Neural progenitor cell (in vitro differentiated cells): ENCODE measurements at regions not wholly inside any gene's neighbourhood (a gene's known extent, or its start where the extent isn't known, plus 50 kb on each side); places are given as distances from the start of the nearest gene placed in this dataset.

Source experiments
- DNase-seq: peaks from one replicate; pipeline ENCODE4 v3.0.0-alpha.2; 2016; ENCODE audit warnings: low spot score
- H2AFZ ChIP-seq: fragments of 200-600 bp; sonication (generic); replicated peaks from 2 replicates; pipeline ENCODE4 v1.6.1; 2016; ENCODE audit warnings: antibody characterized with exemption
- H3F3A ChIP-seq: fragments of 200-600 bp; sonication (generic); 2 replicates; pipeline ENCODE4 v1.6.1; 2016; ENCODE audit warnings: antibody characterized with exemption, low read depth
- H3K27ac ChIP-seq: fragments of 200-600 bp; sonication (generic); 2 replicates; pipeline ENCODE4 v1.5.1; 2016; ENCODE audit warnings: mild to moderate bottlenecking
- H3K27me3 ChIP-seq: fragments of 200-600 bp; sonication (generic); 2 replicates; pipeline ENCODE4 v1.6.1; 2016; ENCODE audit warnings: mild to moderate bottlenecking, moderate library complexity
- H3K36me3 ChIP-seq: fragments of 200-600 bp; sonication (generic); 2 replicates; pipeline ENCODE4 v1.5.1; 2016
- H3K4me1 ChIP-seq: fragments of 200-600 bp; sonication (generic); 2 replicates; pipeline ENCODE4 v1.6.1; 2016; ENCODE audit warnings: mixed run types
- H3K4me2 ChIP-seq: fragments of 200-600 bp; sonication (generic); 2 replicates; pipeline ENCODE4 v1.6.1; 2016
- H3K4me3 ChIP-seq: fragments of 200-600 bp; sonication (generic); 2 replicates; pipeline ENCODE4 v1.5.1; 2016
- H3K79me2 ChIP-seq: fragments of 200-600 bp; sonication (generic); 2 replicates; pipeline ENCODE4 v1.6.1; 2016; ENCODE audit warnings: low read depth
- H3K9ac ChIP-seq: fragments of 200-600 bp; sonication (generic); 2 replicates; pipeline ENCODE4 v1.6.1; 2016
- H3K9me3 ChIP-seq: fragments of 200-600 bp; sonication (generic); 2 replicates; pipeline ENCODE4 v1.5.1; 2016; ENCODE audit warnings: low read depth
- H4K20me1 ChIP-seq: fragments of 200-600 bp; sonication (generic); 2 replicates; pipeline ENCODE4 v1.6.1; 2016; ENCODE audit warnings: low read depth
- H3K27ac Mint-ChIP-seq: 3 replicates; pipeline ENCODE4 v1.8.0; 2021; ENCODE audit warnings: mixed read lengths
- H3K27me3 Mint-ChIP-seq: 2 replicates; pipeline ENCODE4 v1.8.0; 2022; ENCODE audit warnings: low read depth, mild to moderate bottlenecking, inconsistent platforms, moderate library complexity, mixed read lengths; ENCODE audit not compliant: insufficient read depth
- H3K36me3 Mint-ChIP-seq: 3 replicates; pipeline ENCODE4 v1.8.0; 2021; ENCODE audit warnings: mixed read lengths
- H3K4me1 Mint-ChIP-seq: 3 replicates; pipeline ENCODE4 v1.8.0; 2021; ENCODE audit warnings: mixed read lengths
- H3K4me3 Mint-ChIP-seq: 3 replicates; pipeline ENCODE4 v1.8.0; 2021; ENCODE audit warnings: mild to moderate bottlenecking, moderate library complexity, mixed read lengths
- H3K9me3 Mint-ChIP-seq: 3 replicates; pipeline ENCODE4 v1.8.0; 2020; ENCODE audit warnings: mixed read lengths
- CTCF ChIP-seq: fragments of 200-600 bp; sonication (generic); IDR thresholded peaks from 2 replicates; pipeline ENCODE4 v1.5.1; 2017; ENCODE audit warnings: antibody characterized with exemption, mild to moderate bottlenecking
- EZH2 ChIP-seq: fragments of 200-600 bp; sonication (generic); IDR thresholded peaks from 2 replicates; pipeline ENCODE4 v1.6.1; 2017; ENCODE audit warnings: antibody characterized with exemption, mild to moderate bottlenecking, moderate library complexity
- EZH2phosphoT487 ChIP-seq: fragments of 200-600 bp; sonication (generic); IDR thresholded peaks from 2 replicates; pipeline ENCODE4 v1.6.1; 2017; ENCODE audit warnings: antibody characterized with exemption

DNA sequence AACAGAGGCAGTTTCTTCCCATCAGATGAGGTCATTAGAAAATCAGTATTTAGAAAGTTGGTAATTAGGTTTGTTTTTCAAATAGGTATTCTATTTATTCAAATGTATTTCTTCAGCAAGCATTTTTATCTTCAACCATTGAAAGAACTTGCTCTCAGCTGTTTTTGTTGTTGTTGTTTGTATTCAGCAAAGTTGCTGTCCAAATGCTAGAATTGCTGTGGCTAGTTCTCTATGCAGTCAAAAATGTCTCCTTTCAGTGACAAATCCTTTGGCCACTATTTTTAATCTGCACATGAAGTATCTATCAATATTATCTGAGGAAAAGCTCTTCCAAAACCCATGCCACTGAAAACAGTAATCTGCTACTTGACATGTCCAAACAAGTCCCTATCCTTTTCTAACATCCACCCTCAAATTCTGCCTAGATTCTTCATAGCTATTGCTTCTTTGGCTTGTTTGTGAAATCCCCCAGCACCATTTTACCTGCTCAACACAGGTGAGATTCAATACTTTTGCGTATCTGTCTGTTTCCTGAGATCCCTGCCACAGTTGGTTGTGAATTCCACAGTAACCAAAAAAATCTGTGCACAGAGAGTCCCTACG lies 1005.4 kb downstream of the GRIK2 start:
- Mint-ChIP-seq H3K27ac (no peak overlapping the region), H3K4me3 (no peak overlapping the region), H3K9me3 (peaks cover 4% of the 10 kb centered on the region), H3K27me3 (no peaks in the 10 kb centered on the region), H3K4me1 (no peaks in the 10 kb centered on the region), H3K36me3 (no peaks in the 10 kb centered on the region)
- H3K27me3 ChIP-seq: no peaks in the 10 kb centered on the region
- no peak overlapping the region for H3K27ac ChIP-seq
- TF ChIP-seq CTCF (no peak), EZH2phosphoT487 (no peak), EZH2 (no peak)
- H3K9me3 ChIP-seq: peaks cover 5% of the 10 kb centered on the region
- H3F3A ChIP-seq: no peaks in the 10 kb centered on the region
- DNase-seq: no peak
- no peak overlapping the region for H3K4me2 ChIP-seq
- H3K4me3 ChIP-seq: no peak overlapping the region
- H2AFZ ChIP-seq: peak overlapping the region; percentile 85
- H3K4me1 ChIP-seq: no peaks in the 10 kb centered on the region
- no peak overlapping the region for H3K9ac ChIP-seq
- H4K20me1 ChIP-seq: no peaks in the 10 kb centered on the region
- H3K36me3 ChIP-seq: no peaks in the 10 kb centered on the region
- H3K79me2 ChIP-seq: no peaks in the 10 kb centered on the region

DNA sequence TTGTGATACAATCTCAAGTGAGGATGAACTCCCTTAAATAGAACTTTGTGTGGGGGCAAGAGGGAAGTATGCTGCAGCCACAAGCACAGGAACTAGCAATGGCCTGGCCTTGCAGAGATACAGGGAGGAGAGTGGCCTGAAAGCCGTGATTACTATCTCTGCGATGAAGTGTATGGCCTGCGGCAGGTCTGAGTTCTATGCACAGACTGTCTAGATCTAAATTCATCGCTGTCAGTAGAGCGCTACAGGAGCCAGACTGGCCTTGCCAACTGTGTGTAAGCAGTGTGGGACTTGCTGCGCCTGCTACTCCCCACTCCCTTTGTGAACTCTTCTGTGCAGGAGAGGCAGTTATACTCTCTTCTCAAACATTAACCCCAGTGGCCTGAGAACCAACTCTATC lies 997.0 kb downstream of the GRIK2 start:
- H3K27me3 ChIP-seq: no peaks in the 10 kb centered on the region
- no peak overlapping the region for H3K27ac ChIP-seq
- no peak overlapping the region for H2AFZ ChIP-seq
- H3F3A ChIP-seq: no peaks in the 10 kb centered on the region
- TF ChIP-seq EZH2 (no peak), EZH2phosphoT487 (no peak), CTCF (no peak)
- Mint-ChIP-seq H3K9me3 (peaks cover 6% of the 10 kb centered on the region), H3K27me3 (no peaks in the 10 kb centered on the region), H3K36me3 (no peaks in the 10 kb centered on the region), H3K4me3 (no peak overlapping the region), H3K27ac (no peak overlapping the region), H3K4me1 (no peaks in the 10 kb centered on the region)
- H4K20me1 ChIP-seq: no peaks in the 10 kb centered on the region
- peaks cover 6% of the 10 kb centered on the region for H3K9me3 ChIP-seq
- H3K4me1 ChIP-seq: no peaks in the 10 kb centered on the region
- no peak for DNase-seq
- no peak overlapping the region for H3K4me2 ChIP-seq
- H3K9ac ChIP-seq: no peak overlapping the region
- H3K36me3 ChIP-seq: no peaks in the 10 kb centered on the region
- H3K79me2 ChIP-seq: no peaks in the 10 kb centered on the region
- no peak overlapping the region for H3K4me3 ChIP-seq

GRCh38 chr6:102389994-102390393 lies 996.5 kb downstream of the GRIK2 start:
- no peaks in the 10 kb centered on the region for H3K79me2 ChIP-seq
- no peaks in the 10 kb centered on the region for H4K20me1 ChIP-seq
- no peak overlapping the region for H3K27ac ChIP-seq
- peaks cover 6% of the 10 kb centered on the region for H3K9me3 ChIP-seq
- no peak for DNase-seq
- H3K4me3 ChIP-seq: no peak overlapping the region
- no peak for TF ChIP-seq EZH2
- TF ChIP-seq EZH2phosphoT487: no peak
- no peak for TF ChIP-seq CTCF
- H3K27me3 ChIP-seq: no peaks in the 10 kb centered on the region
- H3K36me3 Mint-ChIP-seq: no peaks in the 10 kb centered on the region
- H3K27me3 Mint-ChIP-seq: no peaks in the 10 kb centered on the region
- no peaks in the 10 kb centered on the region for H3F3A ChIP-seq
- H3K4me1 Mint-ChIP-seq: no peaks in the 10 kb centered on the region
- H3K4me3 Mint-ChIP-seq: no peak overlapping the region
- no peak overlapping the region for H3K9ac ChIP-seq
- H3K9me3 Mint-ChIP-seq: peaks cover 6% of the 10 kb centered on the region
- no peaks in the 10 kb centered on the region for H3K4me1 ChIP-seq
- H3K4me2 ChIP-seq: no peak overlapping the region
- H3K27ac Mint-ChIP-seq: no peak overlapping the region
- H3K36me3 ChIP-seq: no peaks in the 10 kb centered on the region
- no peak overlapping the region for H2AFZ ChIP-seq
